ENCODE measurements at regions not wholly inside any gene's neighbourhood (a gene's known extent, or its start where the extent isn't known, plus 50 kb on each side); places are given as distances from the start of the nearest gene placed in this dataset.

DNA sequence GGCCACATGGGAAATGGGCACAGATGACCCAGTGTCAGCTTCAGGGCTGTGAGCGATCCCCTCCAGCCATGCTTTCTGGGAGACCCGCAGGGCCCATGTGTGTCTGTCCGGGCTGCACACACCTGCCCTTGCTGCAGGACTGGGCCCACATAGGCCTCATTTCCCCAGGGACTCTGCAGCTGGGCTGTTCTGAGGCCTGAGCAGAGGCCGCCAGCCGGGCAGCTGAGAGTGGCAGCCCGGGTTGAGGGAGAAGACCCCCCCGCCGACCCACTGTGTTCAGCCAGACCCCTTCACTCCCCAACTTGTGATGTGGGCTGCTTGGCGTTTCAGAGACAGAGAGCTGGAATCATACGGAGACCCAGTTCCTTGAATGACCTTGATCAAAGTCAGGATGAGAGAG lies 50.1 kb upstream of the DPYSL4 start:
- TF ChIP-seq, protein P1, sequence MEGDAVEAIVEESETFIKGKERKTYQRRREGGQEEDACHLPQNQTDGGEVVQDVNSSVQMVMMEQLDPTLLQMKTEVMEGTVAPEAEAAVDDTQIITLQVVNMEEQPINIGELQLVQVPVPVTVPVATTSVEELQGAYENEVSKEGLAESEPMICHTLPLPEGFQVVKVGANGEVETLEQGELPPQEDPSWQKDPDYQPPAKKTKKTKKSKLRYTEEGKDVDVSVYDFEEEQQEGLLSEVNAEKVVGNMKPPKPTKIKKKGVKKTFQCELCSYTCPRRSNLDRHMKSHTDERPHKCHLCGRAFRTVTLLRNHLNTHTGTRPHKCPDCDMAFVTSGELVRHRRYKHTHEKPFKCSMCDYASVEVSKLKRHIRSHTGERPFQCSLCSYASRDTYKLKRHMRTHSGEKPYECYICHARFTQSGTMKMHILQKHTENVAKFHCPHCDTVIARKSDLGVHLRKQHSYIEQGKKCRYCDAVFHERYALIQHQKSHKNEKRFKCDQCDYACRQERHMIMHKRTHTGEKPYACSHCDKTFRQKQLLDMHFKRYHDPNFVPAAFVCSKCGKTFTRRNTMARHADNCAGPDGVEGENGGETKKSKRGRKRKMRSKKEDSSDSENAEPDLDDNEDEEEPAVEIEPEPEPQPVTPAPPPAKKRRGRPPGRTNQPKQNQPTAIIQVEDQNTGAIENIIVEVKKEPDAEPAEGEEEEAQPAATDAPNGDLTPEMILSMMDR (IDR thresholded peaks at IDR 0.05): no peak
- intact Hi-C loops (cut with micrococcal nuclease): no loop called here
- no peaks in the 10 kb centered on the region for H3K36me3 Mint-ChIP-seq
- no peaks in the 10 kb centered on the region for H3K4me1 ChIP-seq (ENCODE audit: control insufficient read depth in 1 of 2, insufficient read depth in 2 of 2, low read length in 2 of 2)
- no peaks in the 10 kb centered on the region for H3K9me3 ChIP-seq (replicated peaks in 1 of 2; ENCODE audit: control insufficient read depth in 1 of 2, insufficient read depth in 1 of 2, low read length in 2 of 2)
- no peaks in the 10 kb centered on the region for H3K27me3 ChIP-seq (ENCODE audit: control insufficient read depth in 2 of 2, insufficient read depth in 2 of 2, low read length in 2 of 2)
- no peaks in the 10 kb centered on the region for H3K79me2 ChIP-seq (ENCODE audit: insufficient read depth, low read length)
- H3K4me2 ChIP-seq (replicated peaks; ENCODE audit: extremely low read depth, low read length, poor library complexity, severe bottlenecking): no peak overlapping the region
- H3K4me3 Mint-ChIP-seq: no peak overlapping the region
- H3K27ac Mint-ChIP-seq: no peak overlapping the region
- H3K9me3 Mint-ChIP-seq: no peaks in the 10 kb centered on the region
- DNase-seq: no peak
- peaks cover 4 to 8% (median 4%) of the 10 kb centered on the region in 3 donors for H3K27me3 Mint-ChIP-seq (ENCODE audit: low read depth in 3 of 3)
- no peak overlapping the region for H2AFZ ChIP-seq (ENCODE audit: insufficient read depth, low read depth, low read length, poor library complexity, severe bottlenecking)
- no peaks in the 10 kb centered on the region for H3K36me3 ChIP-seq (replicated peaks in 1 of 2; ENCODE audit: control insufficient read depth in 1 of 2, insufficient read depth in 2 of 2, low read length in 2 of 2)
- H3K27ac ChIP-seq (ENCODE audit: low read depth in 1 of 2, low read length in 2 of 2): no peak overlapping the region
- H3K4me3 ChIP-seq (replicated peaks in 1 of 3; ENCODE audit: low read depth in 2 of 3, low read length in 3 of 3): no peak overlapping the region
- H3K9ac ChIP-seq (ENCODE audit: insufficient read depth, low read length, poor library complexity, severe bottlenecking): no peak overlapping the region
- 96% methylated on average over 3 of the region's 10 CpGs for WGBS (ENCODE audit: insufficient coverage)
- H4K20me1 ChIP-seq (ENCODE audit: insufficient read depth, low read length): no peaks in the 10 kb centered on the region
- H3K4me1 Mint-ChIP-seq: no peaks in the 10 kb centered on the region
